Fibroblast of skin of right biceps (primary cell): ENCODE measurements at regions not wholly inside any gene's neighbourhood (a gene's known extent, or its start where the extent isn't known, plus 50 kb on each side); places are given as distances from the start of the nearest gene placed in this dataset.

Source experiments
- DNase-seq: peaks from one replicate; pipeline ENCODE4 v3.0.0-alpha.2; 2013

DNA sequence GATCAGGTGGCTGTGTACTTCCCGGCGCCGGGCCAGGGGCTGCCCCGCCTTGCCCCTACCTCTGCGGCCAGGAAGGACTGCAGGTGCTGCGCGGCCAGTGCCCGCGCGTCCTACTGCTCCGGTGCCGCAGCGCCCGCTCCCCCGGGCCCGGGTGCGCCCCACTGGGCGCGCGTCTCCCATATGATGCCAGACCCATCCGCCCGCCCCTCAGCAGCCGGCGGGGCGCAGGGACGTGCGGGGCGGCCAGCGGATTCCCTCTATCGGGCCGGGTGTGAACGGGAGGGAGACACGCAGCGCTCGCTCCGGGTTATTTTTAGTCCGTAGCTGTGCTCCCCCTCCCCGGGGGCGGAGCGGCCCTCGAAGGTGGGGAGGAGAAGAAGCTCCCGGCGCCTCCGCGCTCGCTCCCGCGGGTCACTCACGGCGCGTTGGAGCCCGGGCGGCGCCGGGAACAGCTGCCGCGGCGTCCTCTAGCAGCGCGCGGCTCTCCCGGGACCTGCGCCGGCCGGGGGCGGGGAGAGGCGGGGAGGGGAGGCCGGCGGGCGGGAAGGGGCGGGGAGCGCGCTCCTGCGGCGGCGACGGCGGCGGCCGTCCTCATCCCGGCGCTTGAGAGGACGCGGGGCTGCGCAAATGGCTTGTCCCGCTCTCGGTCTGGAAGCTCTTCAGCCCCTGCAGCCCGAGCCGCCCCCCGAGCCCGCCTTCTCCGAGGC, 103.6 kb downstream of the UCHL1 start:
- peak; percentile 50 for DNase-seq

DNA sequence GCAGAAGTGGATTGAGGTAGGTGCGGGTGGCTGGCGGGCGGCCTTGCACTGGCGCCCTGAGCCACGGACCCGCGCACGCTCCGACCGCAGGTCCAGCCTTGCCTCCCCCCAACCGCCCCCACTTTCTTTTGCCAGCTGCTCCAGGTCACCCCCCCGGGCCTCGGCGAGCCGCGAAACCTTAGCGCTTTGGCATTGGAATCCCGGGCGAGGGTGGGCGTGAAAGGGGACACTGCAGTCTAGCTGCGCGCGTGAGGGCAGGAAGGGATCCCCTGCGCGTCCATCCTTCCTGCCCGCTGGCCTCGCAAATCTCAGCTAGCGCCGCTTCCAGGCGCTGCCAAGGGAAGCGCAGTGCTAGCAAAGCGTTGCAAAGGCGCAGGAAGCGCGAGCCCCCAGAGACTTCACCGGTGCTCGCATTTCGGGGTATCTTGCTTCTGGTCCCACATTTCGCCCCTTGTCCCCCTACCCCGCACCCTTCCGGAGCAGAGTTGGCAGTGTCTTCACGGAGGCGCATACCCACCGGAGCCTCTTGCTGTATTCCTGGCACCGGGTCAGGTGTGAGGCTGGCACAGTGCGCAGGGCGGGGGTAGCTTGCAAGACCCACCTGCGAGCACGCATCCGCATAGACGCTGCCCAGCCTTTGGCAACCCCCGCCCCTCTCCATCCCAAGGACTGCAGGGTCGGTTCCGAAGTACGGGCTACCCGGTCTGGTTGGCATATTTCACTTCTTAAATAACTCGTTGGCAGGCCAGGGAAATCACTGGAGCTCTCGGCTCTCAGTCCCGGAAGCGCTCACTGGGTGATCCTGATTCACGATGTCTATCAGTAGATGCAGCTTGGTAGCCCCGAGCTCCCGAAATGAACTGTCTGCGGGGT, 104.4 kb downstream of the UCHL1 start:
- peak; percentile 13 for DNase-seq

DNA sequence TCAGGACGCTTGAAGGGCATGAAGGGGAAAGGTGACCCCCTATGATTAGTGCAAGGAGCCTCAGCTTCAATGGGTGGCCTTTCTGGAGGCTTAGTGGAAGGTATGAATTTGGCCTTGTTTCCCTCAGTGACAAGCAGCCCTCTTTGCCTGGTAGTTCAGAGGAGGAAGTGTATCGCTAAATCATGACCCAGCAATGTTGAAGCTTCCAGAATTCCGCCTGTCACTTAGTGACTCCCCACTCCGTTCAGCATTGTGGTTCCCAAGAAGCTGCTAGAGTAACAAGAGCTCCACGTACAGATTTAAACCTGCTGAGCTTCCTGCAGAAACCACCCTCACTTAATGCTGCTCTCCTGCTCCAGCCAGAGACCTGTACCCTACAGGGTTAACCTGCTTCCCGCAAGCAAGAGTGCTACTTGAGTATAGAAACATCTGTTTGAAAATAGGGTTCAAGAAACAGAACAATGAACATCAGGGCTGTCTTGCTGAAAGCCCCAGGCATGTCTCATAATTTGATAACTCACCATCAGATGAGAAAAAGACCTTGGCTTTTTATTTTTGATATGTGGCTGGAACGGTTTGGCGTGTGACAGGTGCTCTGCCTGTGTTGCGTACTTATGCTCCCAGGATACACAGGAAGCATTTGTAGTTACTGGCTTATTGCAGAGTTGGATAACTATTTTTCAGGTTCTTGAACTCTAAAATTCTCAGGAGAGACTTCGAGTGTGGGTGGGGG, 105.2 kb downstream of the UCHL1 start:
- no peak for DNase-seq

DNA sequence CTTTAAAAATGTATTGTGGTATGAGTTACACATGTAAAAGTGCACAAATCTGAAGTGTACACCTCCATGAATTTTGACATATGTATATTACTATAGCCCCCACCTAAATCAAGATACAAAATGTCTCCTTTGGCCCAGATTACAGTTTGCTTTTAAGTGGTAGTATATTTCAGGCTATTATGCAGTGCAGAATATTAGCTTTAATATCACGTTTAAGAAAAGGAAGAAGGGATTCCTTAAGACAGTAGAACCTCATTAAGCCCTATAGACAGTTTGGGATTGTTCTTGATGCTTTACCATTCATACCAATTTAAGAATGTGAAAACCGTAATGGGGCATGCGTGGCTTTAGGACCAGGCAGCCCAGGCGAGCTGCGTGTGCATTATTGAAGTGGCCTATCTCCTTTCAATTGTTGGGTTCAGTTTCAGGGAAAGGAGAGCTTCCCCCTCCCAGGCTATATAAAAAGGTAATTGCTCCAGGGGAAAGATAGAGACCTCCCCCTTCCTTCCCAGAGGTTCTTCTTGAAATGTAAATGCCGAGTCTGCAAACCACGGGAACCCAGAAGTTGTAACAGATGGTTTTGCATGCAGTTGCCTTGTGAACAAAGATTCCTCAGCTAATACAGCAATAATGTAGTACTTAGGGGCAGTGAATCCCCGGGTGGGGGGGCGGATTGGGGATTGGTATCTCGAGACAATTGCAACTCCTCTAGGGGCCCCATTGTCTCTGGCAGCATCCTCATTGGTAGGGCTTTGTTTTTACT, 106.1 kb downstream of the UCHL1 start:
- DNase-seq, result no peak

DNA sequence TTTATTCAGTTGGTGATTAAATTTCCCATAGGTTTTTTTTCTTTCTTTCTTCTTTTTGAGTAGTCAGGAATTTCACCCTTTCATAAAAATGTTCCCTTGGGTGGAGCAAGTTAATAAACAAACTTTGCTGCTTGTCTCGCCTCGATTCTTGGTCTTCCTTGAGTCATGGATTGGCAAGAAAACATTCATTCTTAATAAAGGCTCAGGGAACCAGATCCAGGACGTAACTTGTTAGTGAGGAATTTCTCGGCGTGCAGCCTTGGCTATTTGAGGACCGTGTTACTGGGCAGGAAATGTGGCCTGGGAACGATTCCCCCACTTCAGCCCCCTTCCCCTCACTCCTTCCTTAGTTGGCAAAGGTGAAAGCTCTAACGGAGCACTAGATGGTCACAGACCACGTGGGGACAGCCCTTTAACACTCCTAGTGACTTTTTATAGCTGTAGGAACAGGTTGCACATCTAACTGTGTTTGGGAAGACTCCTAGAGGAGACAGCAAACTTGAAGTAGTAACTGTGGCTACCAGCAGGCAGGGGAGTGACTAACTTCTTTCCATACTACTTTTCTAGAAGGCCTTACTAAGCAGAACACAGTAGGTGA, 106.8 kb downstream of the UCHL1 start:
- DNase-seq, result peak; percentile 42

DNA sequence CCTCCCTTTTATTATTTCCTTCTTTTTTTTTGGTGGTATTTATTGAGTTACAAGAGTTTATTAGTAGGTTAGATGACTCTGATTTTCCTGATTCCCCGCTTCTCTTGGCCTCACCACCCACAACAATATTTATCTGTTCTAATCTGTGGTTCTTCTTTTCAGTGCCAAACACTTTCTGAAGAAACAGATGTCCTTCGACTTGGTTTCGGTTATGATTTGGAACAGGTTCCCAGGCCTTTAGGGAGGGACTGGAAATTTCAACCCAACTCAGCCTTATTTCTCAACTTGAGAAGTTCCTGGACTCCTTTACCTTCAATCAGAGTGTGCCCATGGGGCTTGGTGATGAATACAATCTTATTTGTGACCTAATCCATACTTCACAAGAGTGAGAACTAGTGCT, 108.1 kb downstream of the UCHL1 start:
- no peak for DNase-seq

DNA sequence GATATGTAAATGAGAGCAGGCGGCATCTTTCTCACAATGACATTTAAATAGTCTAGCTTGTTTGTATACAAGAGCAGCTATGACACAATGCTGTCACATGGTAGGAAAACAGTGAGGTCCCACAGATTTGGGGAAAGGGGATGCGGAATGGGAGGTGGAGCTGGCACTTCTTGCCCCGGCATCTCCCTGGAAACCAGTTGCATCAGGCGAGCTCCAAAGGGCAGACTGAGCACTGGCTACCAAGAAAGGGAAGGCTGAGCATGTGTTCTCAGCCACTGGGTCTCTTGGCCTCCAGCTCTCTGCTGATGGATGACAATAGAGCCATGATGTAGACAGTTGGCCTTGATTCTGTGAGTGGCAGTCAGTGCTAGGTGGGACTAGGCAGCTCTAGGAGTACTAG, 109.0 kb downstream of the UCHL1 start:
- no peak for DNase-seq

DNA sequence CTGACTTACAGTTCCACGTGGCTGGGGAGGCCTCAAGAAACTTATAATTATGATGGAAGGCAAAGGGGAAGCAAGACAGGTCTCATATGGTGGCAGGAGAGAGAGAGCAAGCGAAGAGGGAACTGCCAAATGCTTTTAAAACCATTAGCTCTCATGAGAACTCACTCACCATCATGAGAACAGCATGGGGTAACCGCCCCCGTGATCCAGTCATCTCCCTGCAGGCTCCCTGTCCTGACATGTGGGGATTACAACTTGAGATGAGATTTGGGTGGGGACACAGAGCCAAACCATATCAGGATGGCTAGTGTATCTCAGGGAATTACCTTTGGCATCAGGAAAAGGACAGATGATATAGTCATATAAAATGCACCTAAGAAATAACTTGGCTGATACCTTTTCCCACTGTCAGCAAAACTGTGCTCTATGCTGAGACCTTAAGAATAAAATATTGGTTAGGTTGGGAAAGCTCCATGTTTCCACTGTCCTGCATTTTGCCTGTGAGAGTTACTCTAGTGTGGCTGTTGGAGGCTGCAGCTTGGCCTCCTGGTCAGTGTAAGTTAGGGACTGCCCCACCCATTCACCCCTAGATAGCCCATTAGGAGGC, 110.3 kb downstream of the UCHL1 start:
- DNase-seq, result no peak

DNA sequence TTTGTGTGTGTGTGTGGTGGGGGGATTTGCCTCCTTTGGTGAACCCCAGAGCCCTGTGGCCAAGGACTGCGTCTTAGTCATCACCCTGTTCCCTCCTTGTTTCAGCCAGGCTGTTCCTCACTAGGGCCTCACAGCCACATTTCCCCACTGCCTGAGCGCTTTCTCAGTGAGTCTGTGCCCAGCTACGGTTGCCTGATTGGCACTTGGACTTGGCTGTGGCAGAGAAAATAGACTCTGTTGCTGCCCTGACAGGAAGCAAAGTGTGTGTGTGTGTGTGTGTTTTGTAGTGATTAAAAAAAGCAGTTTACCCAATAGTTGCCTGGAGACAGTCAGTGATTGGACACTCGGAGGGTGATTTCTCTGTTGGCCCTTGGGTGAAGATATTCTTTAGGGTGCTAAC, 113.0 kb downstream of the UCHL1 start:
- DNase-seq, result no peak

DNA sequence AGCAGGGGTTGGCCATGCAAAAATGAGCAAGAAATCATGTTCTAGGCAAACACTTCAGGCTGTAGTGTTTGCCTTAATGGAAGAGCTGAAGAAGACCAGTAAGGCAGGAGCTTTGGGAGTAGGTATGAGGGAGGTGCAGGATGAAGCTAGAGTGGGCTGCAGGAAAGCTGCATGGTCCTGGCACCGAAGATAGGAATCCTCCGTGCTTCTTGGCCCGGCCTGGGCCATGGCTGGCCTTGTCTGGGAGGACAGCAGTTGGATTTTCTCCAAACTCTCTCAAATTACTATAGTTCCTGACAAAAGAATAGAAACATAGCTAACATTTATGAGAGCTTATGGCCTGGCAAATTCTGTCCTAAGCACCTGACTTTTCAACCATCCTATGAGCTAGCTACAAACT, 116.5 kb downstream of the UCHL1 start:
- DNase-seq, result no peak

DNA sequence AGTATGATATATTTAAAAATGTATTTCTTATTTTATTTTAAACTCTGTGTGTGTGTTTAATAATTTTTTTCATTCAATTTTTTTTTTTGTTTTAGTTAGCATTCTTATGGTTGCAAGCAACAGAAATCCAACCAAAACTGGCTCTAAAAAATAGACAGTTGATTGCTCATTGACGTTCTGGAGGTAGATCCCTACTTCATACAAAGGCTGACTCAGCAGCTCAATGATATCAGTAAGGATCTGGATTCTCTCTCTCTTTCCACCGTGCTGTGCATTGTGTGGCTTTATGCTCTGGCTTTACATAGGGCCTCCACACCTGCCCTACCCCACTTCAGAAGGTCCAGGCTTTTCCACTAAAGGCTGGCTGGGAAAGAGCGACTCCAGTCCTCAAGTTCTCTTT, 117.8 kb downstream of the UCHL1 start:
- no peak for DNase-seq

DNA sequence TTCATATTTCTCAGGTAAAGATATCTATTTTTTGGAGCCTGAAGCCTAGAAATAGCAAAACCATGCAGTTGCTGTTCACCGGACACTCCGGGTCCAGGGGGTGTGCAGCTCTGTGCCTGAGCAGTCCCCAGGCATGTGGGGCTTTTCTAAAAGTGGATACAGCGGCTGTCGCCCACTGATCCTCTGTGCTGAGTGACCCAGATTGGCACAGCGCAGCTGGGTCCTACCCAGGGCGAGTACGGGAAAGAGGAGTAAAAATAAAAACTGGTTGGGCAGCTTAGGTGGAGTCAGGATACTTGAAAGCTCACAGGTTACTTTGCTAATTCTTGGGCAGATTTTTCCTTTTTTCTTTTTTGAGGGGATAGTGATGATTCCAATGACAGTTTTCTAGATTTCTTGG, 118.8 kb downstream of the UCHL1 start:
- no peak for DNase-seq

DNA sequence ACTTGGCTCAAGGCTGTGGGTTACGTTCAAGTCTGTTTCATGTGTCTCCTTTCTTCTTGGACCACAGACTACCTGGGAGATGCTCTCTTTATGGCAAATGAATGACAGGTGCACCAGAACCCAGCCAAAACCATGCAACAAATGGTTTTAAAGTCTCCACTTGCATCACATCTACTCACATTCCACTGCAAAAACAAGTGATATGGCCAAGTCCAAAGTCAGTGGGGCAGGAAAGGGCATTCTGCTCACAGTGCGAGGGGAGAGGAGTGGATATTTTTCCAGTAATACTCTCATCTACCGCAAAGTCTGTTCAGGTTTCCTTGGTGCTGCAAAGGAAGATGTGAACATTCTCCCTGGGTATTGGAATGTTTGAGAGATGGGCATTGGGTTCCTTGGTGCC, 120.5 kb downstream of the UCHL1 start:
- no peak for DNase-seq

DNA sequence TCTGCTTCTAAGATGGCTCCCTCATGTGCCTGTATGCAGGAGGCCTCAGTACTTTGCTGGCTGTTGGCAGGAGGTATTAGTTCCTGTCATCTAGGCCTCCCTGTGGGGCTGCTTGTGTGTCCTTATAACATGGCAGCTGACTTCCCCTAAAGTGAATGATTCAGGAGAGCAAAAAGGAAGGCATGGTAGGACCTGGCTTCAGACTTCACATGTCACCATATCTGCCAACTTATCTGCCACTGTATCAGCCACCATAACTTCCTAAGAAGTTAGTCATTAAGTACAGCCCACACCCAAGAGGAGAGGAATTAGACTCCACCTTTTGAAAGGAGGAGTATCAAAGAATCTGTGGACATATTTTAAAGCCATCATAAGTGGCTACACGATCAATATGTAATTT, 122.5 kb downstream of the UCHL1 start:
- DNase-seq, result no peak

DNA sequence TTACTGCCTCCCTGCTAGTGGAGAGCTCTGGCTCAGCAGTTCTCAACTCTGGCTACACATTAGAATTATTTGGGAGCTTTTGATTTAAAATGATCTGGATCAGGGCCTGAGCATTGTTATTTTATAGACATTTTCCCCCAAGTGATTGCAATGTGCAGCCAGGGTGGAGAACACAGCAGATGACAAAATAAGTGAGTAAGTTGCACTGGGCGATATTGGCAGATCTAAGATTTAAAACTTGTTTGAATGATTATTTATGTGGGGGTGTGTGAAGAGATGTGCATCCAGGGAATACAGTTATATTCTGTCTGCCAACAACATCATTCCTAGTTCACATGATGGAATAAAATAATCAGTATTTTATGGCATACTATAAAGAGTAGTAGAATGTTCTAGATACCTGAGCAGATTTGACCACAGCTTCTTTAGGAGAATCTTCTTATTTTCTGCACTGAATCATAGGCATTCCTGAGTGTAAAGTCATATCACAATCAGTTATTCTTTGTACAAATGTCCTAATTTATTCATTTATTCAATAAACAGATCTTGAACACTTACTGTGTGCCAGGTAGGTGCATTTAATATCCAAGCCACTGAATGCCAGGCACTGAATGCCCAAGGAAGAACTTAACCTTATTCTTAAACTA, 123.9 kb downstream of the UCHL1 start:
- DNase-seq, result no peak

DNA sequence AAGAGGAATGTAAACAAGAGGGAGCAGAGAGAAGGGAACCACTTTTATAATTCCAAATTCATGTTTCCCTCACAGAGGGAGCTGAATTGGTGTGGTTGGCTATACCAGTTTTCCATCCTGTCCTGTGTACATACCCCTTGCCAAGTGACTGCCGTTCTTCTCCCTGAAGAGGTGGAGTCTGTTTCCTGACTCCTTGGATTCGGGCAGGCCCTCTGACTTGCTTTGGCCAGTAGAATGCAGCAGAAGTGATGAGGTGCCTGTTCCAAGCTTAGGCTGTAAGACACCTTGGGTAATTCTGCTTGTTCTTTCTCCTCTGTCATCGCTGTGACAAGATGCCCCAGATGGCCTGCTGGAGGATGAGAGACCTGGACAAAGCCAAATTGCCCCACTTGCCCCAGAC, 124.7 kb downstream of the UCHL1 start:
- DNase-seq, result no peak

DNA sequence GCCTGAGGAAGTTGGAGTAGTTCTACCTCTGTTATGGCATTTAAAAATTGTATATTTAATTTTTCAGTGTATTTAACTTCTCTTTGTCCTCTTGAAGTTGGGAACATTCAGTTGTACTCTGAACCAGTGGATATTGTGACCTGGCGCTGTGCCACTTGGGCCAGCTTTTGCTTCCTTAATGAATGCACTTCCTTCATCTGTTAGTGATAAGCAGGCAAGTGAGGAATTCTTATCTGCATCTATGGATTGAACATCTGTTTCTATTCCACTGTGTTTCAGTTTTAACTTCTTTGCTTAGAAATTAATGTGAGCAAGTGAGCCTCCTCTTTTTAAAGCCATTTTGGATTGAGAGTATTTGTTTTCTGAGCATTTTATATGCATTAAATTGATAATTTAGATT, 128.3 kb downstream of the UCHL1 start:
- no peak for DNase-seq

DNA sequence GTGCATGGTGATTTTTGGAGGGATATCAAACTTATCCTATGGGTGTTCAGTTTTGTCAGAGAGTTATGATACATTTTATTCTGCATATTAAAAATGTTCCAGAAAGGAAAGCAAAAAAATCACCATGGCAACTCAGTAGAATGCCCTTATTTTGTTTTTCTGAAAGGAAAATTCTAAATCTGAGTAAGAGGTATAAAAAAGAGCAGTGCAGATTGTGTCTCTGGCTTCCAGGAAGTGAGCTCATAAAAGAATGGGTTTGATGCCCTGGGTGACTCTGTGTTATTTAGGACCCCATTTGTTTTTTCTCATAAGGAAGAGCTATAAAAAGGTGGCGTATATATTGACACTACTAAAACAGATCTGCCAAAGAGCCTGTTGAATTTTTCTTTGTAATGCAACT, 128.8 kb downstream of the UCHL1 start:
- no peak for DNase-seq

DNA sequence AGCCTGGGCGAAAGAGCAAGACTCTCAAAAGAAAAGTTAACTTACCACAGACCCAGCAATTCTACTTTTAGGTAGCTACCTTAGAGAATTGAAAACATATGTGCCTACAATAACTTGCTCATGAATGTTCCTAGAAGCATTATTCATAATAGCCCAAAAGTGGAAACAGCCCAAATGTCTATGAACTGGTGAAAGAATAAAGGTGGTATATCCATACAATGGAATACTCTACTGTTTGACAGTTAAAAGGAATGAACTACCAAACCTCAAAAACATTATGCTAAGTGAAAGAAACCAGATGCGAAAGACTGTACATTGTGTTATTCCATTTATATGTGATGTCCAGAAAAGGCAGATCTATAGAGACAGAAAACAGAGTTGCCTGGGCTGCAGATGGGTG, 131.4 kb downstream of the UCHL1 start:
- no peak for DNase-seq

DNA sequence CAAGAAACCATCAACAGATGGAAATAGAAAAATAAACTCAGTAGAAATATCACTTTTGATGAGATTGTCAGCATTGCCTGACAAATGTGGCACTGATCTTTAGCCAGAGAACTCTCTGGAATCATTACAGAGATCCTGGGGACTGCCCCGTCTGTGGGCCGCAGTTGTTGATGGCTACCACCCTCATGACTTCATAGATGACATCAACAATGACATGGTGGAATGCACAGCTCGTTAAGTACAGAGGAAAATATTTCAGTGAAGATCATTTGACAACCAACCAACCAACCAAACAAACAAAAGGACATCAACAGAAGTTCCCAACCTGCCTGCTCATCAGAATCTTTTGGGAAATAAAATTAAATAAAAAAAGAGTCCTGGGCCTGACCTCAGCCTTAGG, 132.6 kb downstream of the UCHL1 start:
- DNase-seq, result no peak

DNA sequence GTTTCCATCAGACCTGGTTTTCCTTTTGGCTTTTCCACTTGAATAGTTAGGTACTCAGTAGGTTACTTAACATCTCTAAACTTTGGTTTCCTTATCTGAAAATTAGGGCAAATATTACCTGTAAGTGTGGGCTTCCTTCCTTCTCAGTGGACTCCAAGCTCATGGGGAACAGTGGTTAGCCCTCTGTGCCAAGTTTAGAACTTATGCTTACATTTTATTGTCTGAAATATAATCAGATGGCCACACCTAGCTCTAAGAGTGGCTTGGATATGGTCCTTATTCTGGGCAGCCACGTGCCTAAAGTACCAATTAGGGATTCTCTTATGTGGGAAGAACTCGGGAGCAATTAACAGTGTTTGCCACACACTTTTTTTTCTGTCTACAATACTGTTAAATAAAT, 133.9 kb downstream of the UCHL1 start:
- no peak for DNase-seq

DNA sequence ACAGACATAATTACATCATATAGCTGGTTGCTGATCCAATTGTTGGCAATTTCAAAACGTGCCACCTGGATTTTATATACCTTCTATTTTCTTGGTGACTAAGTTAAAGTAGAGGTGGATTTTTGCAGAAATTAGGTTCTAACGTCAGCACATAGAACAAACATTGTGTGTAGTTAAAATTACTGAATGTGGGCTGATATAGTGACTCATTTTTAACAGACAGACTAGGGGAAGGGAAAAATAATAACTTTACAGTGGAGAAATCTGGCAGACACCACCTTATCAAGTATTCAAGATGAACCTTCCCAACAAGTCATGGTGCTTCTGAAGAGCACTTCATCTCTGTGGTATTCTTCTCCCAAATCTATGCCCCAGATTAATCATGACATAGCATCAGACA, 134.5 kb downstream of the UCHL1 start:
- no peak for DNase-seq
